Pancreas (tissue), 10 donors: ENCODE measurements at regions not wholly inside any gene's neighbourhood (a gene's known extent, or its start where the extent isn't known, plus 50 kb on each side); places are given as distances from the start of the nearest gene placed in this dataset.
"Not testable (repeated sequence)": the region's sequence is repeated elsewhere in the genome, so short reads cannot be mapped to it uniquely, and the experiment has no call there.

Experiments
- ATAC-seq, 4 donors: fragments of 200-7000 bp; cut with Tn5 transposase; one replicate each; pipeline versions ENCODE4 v1.8.0 to v1.9.1; 2020; ENCODE audit warnings: mild to moderate bottlenecking in 4 of 4, moderate library complexity in 4 of 4
- DNase-seq, 6 donors: peaks; one replicate each; pipeline ENCODE4 v3.0.0-alpha.2; 2020
- FAIRE-seq: peaks from 2 replicates; lab custom pipeline; 2012; peaks lifted over from hg19 to GRCh38; lab: Jason Lieb, UNC
- H3K27ac ChIP-seq, 4 donors: fragments of 200-600 bp; sonication (generic); 1 replicate in 3 of 4; 2 replicates in 1 of 4; pipeline versions ENCODE4 v1.5.0 to v1.8.0; 2020
- H3K27me3 ChIP-seq, 4 donors: fragments of 200-600 bp; one replicate each; pipeline ENCODE4 v1.8.0; 2021
- H3K36me3 ChIP-seq, 3 donors: fragments of 200-600 bp; sonication (generic) in 1 of 3; one replicate each; pipeline versions ENCODE4 v1.5.0 to v1.8.0; 2020 to 2021
- H3K4me1 ChIP-seq, 3 donors: fragments of 200-600 bp; one replicate each; pipeline ENCODE4 v1.8.0; 2021
- H3K4me3 ChIP-seq, 4 donors: fragments of 200-600 bp; sonication (generic) in 2 of 4; one replicate each; pipeline versions ENCODE4 v1.5.0 to v1.8.0; 2020 to 2021
- H3K9me3 ChIP-seq, 4 donors: fragments of 200-600 bp; one replicate each; pipeline ENCODE4 v1.8.0; 2021
- WGBS, 2 donors: extraction: QIAGEN DNeasy Blood & Tissue Kit; methylation state at CpG; one replicate each; pipeline ENCODE4 v1.1.7; 2013; 5-methylcytosine and 5-hydroxymethylcytosine counted together
- intact Hi-C, 3 donors: fragments of 100-400 bp; cut with DNase I; formaldehyde crosslinking; loops; one replicate each; pipeline versions ENCODE4 v1.11.1 to v1.14.2; 2022
- TF ChIP-seq, protein P1 (sequence below), 4 donors: fragments of 200-600 bp; sonication (generic) in 3 of 4; IDR thresholded peaks; one replicate each; pipeline versions ENCODE4 v1.5.0 to v1.8.0; 2021; ENCODE audit warnings: antibody characterized with exemption in 4 of 4
- donor health status: healthy with polysubstance abuse.
- donor health status: DM: no; HTN: no; CAD: no; lungs with moderate emphysema.
- donor health status: DM: no; HTN: no; CAD: no.
- donor health status: control.
- donor health status: control.
- donor health status: Bipolar disorder and iron deficiency.
- donor health status: DM: yes; HTN: yes; CAD: no.
- donor health status: DM: no; HTN: no; CAD: no.
- donor health status: DM: no; HTN: no; CAD: no.
- donor health status: DM: yes; HTN: yes; CAD: no.

- no peaks in the 10 kb centered on the region for H3K36me3 ChIP-seq
- intact Hi-C loops, result no loop called here
- H3K9me3 ChIP-seq, result no peaks in the 10 kb centered on the region
- 12 to 16% methylated on average over 1 of the region's 1 CpG for WGBS, 2 donors
- ATAC-seq (peak; percentile 82 to 96 (median 88)), DNase-seq (peak in 4 of 6 donors; percentile 24 to 65 (median 47)), FAIRE-seq (no peak)
- H3K4me1 ChIP-seq, result no peaks in the 10 kb centered on the region
- H3K27ac ChIP-seq, result no peak overlapping the region
- H3K27me3 ChIP-seq, result no peaks in the 10 kb centered on the region
- H3K4me3 ChIP-seq, result no peak overlapping the region
- TF ChIP-seq, protein P1, sequence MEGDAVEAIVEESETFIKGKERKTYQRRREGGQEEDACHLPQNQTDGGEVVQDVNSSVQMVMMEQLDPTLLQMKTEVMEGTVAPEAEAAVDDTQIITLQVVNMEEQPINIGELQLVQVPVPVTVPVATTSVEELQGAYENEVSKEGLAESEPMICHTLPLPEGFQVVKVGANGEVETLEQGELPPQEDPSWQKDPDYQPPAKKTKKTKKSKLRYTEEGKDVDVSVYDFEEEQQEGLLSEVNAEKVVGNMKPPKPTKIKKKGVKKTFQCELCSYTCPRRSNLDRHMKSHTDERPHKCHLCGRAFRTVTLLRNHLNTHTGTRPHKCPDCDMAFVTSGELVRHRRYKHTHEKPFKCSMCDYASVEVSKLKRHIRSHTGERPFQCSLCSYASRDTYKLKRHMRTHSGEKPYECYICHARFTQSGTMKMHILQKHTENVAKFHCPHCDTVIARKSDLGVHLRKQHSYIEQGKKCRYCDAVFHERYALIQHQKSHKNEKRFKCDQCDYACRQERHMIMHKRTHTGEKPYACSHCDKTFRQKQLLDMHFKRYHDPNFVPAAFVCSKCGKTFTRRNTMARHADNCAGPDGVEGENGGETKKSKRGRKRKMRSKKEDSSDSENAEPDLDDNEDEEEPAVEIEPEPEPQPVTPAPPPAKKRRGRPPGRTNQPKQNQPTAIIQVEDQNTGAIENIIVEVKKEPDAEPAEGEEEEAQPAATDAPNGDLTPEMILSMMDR (IDR thresholded peaks at IDR 0.05), result no peak
Observed at GRCh38 chrX:88284844-88285243, 462.2 kb upstream of the CPXCR1 start.

GRCh38 chrX:88313972-88314371 is 433.1 kb upstream of the CPXCR1 start:
- 87 to 89% methylated on average over 2 of the region's 2 CpGs for WGBS, 2 donors
- H3K4me3 ChIP-seq, H3K27ac ChIP-seq, H3K36me3 ChIP-seq, H3K4me1 ChIP-seq, intact Hi-C loops, FAIRE-seq, H3K27me3 ChIP-seq, DNase-seq, ATAC-seq, H3K9me3 ChIP-seq: not testable (repeated sequence)

- Histone ChIP-seq H3K27me3 (peaks cover 0 to 5% (median 0%) of the 10 kb centered on the region in 4 donors), H3K27ac (no peak overlapping the region), H3K4me1 (no peaks in the 10 kb centered on the region), H3K9me3 (no peaks in the 10 kb centered on the region), H3K4me3 (no peak overlapping the region), H3K36me3 (no peaks in the 10 kb centered on the region)
- TF ChIP-seq, protein P1 (IDR thresholded peaks at IDR 0.05), result no peak
- FAIRE-seq (no peak), DNase-seq (no peak), ATAC-seq (no peak)
- 40 to 71% methylated on average over 1 of the region's 1 CpG for WGBS, 2 donors
- intact Hi-C loops, result no loop called here
Observed at GRCh38 chrX:88325634-88326033, 421.4 kb upstream of the CPXCR1 start.

- no peak for DNase-seq
- peak in 1 of 4 donors; percentile 68 for ATAC-seq
- no peaks in the 10 kb centered on the region for H3K4me1 ChIP-seq
Observed at GRCh38 chrX:88355252-88355651, 391.8 kb upstream of the CPXCR1 start.

GRCh38 chrX:88366314-88366713 is 380.7 kb upstream of the CPXCR1 start:
- no peaks in the 10 kb centered on the region for H3K36me3 ChIP-seq
- intact Hi-C loops, result no loop called here
- H3K27ac ChIP-seq, result no peak overlapping the region
- no peaks in the 10 kb centered on the region for H3K4me1 ChIP-seq
- H3K9me3 ChIP-seq, result no peaks in the 10 kb centered on the region
- no peak overlapping the region for H3K4me3 ChIP-seq
- DNase-seq (no peak), ATAC-seq (no peak), FAIRE-seq (no peak)
- 50 to 56% methylated on average over 1 of the region's 1 CpG for WGBS, 2 donors
- TF ChIP-seq, protein P1 (IDR thresholded peaks at IDR 0.05), result no peak
- H3K27me3 ChIP-seq, result peaks cover 0 to 4% (median 0%) of the 10 kb centered on the region in 4 donors

More at GRCh38 chrX:88355252-88355651, 391.8 kb upstream of the CPXCR1 start:
- TF ChIP-seq, protein P1 (IDR thresholded peaks at IDR 0.05), result no peak
- Histone ChIP-seq H3K4me3 (no peak overlapping the region), H3K27ac (no peak overlapping the region), H3K9me3 (no peaks in the 10 kb centered on the region), H3K36me3 (no peaks in the 10 kb centered on the region), H3K27me3 (no peaks in the 10 kb centered on the region)
- intact Hi-C loops, result no loop called here
- FAIRE-seq, result no peak
- WGBS, 2 donors, result 21 to 37% methylated on average over 2 of the region's 2 CpGs
